Activated T-cell treated with anti-CD3 and anti-CD28 coated beads, Interleukin-2, amount 50 U/mL, for 48 hours (primary cell): ENCODE measurements at regions not wholly inside any gene's neighbourhood (a gene's known extent, or its start where the extent isn't known, plus 50 kb on each side); places are given as distances from the start of the nearest gene placed in this dataset.

Experiments
- DNase-seq, 2 experiments: peaks; one replicate each; pipeline ENCODE4 v3.0.0-alpha.2; 2020

DNA sequence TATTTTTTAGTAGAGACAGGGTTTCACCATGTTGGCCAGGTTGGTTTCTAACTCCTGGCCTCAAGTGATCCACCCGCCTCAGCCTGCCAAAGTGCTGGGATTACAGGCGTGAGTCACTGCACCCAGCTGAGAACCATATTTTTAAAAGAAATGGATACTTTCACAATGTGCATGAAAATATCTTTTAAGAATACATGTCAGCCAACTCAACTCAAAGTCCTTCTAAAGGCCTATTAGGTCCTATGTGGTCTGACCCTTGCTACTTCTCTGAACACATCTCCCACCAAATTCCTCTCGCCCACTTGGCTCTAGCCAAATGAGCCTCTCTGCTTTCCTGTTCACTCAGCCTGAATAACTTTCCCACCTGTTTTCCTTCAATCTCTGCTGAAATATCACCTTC lies 119.6 kb downstream of the MTX2 start:
- no peak for DNase-seq

DNA sequence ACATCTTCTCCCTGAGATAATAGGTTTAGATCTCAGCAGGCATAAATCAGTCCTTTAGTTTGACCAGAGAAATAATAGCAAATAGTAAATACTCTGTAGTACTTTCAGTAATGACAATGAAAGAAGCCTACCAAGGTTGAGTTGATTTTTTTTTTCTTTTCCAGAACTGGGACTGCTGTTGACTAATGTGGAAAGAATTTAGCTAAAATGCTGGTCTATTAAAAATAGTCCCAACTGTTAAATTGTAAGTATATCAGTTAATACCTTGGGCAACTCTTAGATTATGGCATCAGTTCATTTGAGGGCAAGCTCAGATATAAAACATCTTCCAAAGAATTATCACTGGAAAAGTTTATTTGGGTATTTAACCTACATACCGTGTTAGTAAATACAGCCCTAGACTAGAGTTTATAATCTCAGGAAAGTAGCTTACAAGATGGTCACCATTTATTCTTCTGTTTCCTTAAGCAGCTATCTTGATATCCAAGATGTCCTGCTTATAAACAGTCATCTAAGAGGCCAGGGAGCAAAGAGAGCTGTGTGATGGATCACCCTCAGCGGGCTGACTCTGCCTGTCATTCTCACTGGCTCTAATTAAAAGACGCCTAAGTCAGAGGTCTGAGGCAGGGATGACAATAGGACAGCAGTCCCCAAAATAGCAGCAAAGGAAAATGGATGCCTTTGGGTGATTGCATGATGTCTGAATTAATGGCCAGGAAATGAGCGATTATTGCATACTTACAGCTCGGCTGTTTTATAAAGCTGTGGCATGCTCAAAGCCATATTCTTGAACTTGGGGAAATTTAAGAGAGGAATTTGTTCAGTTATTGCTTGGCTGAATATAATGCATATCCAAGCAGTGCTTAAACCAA lies 121.3 kb downstream of the MTX2 start:
- DNase-seq: no peak

DNA sequence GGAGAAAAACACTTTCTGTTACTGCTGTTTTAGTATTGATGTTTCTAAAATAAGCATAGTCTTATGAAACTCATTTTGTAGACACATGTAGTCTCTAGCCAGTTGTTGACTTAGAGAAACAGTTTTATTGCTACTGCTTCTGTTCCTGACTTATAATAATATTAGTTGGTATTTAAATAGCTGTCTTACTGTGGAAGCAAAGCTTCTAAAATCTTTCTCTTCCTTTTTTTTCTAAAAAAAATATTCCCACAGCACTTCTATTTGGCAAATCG lies 121.8 kb downstream of the MTX2 start:
- no peak for DNase-seq

DNA sequence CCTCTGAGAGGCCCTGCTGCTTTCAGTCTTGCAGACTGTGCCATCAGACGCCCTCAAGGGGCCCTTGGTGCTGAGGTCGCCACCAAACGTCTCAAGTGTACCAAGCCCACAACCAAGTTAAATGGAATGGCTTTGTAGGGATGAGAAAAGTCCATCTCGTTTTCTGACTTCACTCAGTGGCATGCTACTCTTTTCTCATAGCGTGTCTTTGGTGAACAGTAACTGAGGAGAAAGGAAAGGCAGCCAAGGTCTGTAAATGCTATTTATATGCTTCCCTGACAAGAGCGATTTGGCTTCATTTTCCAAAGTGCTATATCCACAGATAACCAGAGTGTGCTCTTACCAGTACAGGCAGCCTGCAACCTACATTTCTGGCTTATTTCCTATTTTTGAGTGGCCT lies 123.0 kb downstream of the MTX2 start:
- DNase-seq: no peak

DNA sequence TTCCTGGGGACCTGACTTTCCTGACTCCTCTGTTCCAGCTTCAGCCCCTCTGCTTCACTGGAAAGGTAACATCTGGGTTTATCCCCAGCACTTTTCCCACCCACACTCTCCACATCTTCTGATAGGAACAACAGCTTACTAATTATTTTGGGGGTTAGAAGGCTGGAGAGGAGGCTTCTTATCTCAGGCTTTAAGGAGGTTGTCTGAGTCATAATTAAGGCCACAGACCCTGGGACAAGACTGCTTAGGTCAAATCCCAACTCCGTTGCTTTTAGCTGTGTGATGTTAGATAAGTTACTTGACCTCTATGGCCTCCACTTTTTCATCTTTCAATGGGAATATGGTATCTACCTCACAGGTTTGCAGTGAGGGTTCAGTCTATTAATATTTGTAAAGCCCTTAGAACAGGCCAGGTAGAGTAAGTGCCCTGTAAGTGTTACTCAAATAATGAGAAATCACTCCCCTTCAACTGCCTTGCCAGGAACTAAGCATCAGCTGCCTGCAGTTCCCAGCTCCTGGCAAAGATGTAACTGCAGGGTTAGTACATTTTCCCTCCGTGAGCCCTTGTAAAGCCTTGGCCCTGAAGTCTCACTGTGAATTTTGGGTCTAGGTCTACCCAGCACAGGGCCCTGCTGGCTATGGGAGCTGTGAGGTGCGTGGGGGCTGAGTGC lies 123.6 kb downstream of the MTX2 start:
- no peak for DNase-seq

DNA sequence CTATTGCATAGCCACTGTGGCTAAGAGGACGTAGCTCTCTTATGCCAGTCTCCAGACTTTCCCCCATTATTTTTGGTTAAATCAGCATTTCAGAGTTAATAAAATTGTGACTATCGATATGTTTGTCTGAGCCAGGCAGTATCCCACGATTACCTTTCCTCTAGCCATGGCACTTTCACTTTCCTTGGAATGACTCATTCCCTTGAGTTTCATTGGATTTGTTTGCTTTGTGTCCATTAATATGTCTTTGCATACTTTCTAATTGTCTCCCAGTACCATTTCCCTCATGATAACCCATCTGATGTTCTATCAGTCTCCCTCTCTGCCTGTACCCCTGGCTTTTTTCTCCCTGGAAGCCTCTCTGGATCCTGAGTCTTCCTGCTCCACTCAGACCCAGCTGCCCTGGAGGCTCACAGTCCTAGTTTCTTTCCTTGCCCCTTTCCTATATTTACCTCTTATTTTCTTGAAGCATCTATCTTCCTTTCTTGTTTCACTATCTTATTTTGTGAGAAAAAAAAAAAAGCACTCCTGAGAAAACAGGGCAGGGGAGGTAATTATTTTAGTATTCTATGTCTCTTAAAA lies 126.1 kb downstream of the MTX2 start:
- no peak for DNase-seq

DNA sequence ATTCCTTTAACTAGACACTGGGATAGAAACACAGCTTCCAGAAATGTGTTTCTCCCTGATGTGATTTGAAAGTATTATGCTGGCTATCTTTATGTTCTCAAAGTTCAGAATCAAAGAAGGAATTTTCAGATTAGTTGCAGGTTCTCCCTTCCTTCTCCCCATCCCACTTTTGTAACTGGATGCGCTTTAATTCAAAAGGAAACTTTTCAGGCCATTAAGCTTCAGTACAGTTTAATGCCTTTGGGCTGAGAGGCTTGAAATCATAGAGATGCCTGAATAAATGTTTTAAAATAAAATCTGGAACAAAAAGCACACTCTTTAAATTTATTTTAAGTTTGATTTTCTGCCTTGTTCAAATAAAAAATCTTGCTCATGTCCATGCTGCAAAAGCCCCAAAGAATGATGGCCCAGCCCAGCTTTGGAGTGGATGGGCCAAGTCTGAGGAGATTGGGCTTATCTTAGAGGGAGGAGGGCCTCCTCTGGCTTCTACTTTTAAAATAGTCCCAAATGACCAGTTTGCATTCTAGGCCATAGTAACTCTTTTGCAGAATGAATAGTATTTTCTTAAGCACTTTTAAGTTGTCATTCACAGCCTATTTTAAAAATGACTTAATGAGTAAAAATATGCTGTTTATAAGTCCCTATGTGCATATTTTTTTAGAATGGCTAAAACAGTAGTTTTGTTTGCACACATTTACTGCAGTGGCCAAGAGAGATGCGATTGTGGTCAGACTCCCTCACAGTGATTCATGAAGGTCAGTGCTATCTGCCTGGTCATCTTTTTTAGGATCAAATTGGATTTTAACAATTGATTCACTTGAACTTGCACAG lies 129.2 kb downstream of the MTX2 start:
- DNase-seq: no peak

DNA sequence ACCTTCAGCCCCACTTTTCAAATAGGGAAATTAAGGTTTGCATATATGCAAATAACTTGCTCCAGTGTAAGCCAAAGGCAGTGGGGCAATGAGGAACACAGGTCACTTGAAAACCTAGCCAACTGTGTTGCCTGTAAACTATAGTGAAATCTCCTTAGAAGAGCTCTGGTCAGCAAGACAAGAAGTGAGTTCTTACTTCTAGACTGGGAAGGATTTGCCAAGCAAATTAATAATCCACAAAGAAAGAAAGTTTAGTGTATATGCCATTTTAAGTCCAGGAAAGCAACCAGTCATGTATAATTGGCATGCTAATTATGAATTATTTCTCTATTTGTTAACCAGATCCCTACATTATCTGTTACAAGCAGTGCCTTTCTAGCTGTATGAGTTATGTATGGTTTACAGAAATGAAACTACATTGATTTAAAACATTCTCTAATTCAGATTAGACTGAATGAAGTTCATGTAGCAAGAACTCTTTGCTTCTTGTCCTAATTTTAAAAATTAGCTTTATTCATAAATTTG lies 129.9 kb downstream of the MTX2 start:
- DNase-seq: no peak

DNA sequence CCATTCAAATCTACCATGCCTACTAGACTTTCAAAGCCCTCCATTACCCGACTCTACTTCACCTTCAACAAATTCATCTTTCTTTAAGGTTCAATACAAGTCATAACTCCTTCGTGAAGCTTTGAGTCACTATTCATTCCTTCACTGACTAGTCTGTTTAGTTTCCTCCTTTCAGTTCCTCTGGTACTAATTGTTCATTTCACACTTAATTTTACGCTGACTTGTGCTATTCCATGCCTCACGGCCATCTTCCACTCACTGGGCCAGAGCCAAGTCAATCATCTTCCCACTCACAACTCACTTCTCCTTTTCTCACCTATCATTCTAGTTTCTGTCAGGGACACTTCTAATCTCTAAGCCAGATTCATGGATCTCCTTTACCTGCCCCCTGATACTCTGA lies 136.2 kb downstream of the MTX2 start:
- no peak for DNase-seq

DNA sequence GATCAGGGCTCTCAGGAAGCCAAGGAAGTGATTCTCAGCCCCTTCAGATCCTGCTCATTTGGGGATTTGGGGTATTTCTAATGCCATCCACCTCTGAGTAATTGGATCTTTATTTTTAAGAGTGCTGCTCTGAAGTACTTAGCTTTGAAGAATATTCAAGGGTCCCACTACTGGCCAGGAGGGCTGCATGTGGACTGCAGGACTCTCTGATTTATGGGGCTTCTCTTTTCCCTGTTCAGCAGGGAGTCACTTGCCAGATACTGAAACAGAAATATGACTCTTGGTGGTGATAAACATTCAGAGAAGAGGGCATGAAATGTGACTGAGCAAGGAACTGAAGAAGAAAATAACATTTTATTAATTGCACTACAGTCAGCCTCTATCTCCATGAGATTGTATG lies 138.5 kb downstream of the MTX2 start:
- DNase-seq: no peak

DNA sequence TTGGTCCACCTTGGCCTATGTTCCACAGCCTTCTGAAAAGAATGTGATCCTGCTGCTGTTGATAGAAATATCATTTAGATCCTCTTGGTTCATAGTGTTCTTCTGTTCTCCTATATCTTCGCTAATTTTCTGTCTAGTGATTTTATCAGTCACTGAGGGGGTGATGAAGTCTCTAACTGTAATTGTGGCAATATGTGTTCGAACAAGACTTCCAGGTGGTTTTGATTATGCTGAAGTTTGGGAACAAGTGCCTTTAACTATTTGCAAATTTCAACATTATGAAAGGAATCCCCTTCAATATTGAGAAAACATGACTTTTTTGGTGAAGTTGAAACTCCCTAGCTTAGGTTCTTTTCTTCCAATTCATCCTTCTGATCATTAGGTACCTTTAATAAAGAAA lies 140.4 kb downstream of the MTX2 start:
- no peak for DNase-seq

DNA sequence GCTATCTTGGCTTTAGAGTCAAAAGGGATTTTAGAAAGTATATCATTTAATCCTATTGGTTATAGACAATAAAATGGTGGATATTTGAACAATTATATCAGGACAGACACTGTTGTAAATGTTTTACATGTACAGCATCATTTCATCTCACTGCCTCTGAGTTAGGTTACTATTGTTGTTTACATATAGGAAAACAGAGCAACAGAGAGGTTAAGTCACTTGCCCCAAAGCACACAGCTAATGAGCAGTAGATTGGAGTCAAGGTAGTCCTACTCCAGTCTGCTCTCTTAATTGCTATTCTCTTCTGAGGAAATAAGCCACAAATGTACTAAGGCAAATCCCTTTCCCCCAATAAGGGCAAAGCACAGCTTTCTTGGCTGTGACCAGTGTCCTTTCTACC lies 142.9 kb downstream of the MTX2 start:
- no peak for DNase-seq

DNA sequence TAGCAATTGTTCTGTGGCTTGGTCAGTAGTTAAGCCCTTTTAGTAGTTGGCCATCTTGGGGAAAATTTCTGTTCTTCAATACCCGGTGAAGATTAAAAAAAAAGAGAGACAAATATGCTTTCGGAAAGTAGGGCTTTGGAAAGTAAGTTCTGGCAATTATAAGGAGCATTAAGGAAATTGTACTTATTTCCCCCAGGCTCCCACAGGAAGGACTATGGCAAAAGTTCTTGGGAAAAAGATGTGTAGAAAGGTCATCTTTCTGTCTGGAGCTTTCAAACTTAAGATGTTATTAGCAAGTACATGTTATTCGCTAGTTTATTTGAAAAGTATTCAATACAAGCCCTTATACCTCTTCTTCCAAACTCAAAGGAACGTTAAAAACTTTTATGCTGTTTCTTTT lies 144.5 kb downstream of the MTX2 start:
- no peak for DNase-seq

DNA sequence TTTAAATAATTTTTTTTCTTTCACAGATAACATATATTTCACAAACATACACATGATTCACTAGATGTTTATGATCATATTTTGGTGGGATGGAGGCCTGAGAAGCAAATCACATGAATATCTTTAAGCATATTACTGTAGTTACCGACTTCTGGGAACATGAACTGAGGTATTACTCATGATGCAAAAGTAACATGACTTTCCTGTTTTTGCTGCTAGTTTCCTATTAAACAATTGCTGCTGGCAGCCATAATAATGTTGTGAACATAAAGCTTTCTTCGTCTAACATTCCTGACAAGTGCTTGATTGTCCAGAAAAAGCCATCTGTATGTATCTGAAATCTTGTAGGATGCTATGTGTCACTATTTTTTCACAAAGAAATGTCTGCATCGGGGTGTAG lies 145.4 kb downstream of the MTX2 start:
- no peak for DNase-seq

DNA sequence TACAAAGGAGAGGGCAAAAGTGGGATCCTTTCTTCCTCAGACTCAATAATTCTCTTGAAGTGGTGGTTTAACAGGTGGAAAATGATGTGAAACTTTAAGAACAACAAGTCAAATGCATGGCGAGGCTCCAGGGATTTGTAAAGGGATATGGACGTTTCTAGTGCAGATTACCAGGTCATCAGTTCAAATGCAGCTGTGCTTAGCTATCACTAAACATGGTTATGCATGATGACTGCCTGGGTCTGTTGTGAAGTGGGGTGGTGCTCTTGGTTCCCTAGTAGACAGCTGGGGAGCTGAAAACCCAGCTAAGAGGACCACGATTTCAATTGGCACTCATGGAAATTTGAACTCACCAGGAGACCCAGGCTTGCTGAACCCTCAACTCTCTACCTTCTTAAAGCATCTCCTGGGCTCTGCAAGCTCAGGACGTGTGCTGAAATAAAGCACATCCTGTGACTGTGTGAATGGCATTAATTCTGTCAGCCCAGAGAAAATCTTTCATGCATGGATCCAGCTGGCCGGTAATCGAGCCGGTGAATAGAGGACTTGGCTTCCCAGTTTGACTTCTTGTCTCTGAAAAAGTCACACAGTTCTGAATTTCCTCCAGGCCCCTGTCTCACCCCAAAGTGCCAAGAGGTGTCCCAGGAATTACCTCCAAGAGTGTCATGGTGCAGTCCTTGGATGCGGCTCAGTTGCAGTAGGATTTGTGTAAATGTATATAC lies 146.1 kb downstream of the MTX2 start:
- no peak for DNase-seq

DNA sequence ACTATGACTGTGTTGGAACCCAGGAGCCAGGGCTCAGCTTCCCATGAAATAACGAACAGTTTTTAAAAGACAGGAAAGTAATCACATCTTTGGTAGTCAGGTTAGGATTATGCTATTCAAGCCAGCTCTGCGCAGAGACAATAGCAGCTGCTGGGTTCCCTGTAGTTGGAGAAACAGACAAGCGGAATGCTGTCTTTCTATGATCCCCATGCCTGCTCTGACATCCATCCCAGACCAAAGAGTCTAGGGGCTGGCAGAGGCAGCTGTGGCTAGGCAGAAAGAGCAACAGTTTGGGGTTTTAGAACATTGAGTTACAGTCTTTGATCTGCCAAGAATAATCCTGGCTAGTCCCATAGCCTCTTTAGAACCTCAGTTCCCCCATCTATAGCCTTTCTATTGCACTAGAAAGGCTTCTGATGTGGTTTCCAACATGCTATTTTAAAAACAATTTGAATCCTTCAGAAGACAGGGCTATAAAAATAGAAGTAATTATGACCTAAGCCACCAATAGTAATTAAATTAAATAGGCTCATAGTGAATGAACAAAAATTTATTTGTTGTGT lies 146.8 kb downstream of the MTX2 start:
- no peak for DNase-seq

DNA sequence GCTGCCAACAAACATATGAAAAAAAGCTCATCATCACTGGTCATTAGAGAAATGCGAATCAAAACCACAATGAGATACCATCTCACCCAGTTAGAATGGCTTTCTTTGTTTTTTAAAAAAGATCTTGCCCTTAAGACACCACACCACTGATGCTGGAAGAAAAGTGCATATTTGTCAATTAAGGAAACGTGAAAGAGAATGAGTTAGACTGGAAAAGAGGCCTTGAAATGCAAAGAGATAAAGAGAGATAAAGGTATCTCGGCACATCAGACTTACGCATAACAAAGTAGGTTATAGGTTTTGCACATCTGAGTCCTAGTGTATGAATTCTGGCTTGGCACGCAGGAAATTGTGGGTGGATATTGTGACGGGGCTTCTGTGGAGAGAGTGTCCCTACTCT lies 149.5 kb downstream of the MTX2 start:
- no peak for DNase-seq

DNA sequence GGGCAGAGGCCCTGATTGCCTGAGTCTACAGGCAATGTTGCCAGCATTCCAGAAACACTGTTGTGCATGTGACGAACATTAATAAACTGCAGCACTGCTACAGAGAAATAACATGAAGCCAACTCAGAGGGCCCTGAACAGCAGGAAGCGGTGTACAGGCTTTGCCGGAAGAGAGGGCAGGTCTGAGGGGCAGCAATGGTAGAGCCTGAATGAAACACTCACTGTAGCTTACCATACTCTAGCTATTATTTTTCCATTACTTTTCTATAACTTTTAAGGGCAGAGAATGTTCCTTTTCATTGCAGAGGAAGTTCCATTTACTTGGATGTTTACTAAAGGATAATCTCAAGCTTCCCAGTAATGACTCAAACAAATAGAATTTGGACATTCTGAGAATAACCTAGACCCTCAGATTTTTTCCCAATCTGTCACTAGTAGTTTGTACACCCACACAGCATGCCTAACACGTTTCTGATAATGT lies 150.4 kb downstream of the MTX2 start:
- DNase-seq: no peak

DNA sequence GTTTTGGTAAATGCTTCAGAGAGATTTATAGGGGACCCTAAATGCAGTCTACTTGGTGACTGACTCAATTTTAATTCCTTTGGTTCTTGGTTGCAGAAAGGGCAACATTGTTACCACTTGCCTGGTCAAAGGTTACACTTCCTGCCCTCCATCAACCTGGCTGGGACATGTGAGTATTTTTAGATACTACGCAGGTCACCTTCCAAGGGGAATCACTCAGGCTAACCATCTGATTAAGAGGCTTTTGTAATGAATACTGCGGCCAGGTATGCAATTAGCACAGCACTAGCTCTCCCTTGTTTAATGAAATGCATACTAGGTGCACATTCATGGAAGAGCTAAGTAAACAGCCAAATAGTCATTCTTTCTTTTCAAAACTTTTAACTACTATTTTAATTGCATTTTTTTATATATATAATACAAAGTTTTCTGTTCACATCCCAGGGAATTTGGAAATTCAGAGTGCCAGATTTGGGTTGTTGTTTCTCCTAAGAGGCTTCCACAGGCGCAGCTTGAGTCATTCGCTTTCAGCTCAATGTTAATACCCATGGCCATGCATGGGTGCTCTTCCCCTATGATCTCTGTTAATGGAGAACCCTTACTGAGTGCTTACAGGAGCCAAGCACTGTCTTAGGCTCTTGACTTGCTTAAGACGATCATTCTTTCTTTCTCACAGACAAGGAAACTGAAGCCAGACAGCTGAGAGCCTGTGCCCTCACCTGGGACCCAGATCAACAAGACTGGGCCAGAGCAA lies 152.2 kb downstream of the MTX2 start:
- no peak for DNase-seq

DNA sequence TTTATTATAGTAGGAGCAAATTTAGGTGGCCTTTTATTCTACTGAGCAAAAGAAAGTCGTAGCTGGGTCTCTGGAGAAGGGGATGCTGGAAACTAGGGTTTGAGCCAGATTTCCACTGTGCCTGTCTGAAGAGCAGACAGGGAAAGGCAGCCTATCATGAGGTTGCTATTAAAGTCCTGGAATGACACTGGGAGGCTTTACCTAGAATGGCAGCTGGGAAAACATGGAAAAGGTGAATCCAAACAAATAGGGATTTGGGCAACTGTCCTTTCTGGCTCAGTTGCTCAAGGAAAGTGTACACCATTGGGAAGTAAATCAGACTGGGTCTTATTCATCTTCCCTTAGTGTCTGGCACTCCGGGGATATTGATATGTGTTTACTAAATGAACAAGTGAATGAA lies 154.6 kb downstream of the MTX2 start:
- no peak for DNase-seq

DNA sequence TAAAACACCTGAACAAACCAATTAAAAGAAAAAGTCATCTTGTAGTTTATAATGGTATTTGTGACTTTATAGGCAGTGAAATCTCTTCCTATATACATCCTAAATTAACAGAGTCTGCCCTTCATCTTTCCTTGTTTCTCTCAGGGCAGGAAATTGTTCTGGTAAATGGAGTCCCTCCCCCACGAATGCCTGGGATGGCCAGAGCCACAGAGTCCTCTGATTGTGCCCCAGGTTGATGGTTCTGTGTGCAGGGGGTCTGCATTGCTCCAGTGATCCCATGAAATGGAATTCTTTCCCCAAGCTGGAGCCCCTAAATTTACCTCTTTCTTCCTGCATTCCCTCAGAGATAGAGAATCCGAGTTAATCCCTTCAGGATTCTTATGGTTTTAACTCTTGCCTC lies 155.5 kb downstream of the MTX2 start:
- DNase-seq: no peak
